ENCODE measurements at regions not wholly inside any gene's neighbourhood (a gene's known extent, or its start where the extent isn't known, plus 50 kb on each side); places are given as distances from the start of the nearest gene placed in this dataset.
A peak's percentile ranks its signal among the peaks of the same experiment; 100 is the strongest.

DNA sequence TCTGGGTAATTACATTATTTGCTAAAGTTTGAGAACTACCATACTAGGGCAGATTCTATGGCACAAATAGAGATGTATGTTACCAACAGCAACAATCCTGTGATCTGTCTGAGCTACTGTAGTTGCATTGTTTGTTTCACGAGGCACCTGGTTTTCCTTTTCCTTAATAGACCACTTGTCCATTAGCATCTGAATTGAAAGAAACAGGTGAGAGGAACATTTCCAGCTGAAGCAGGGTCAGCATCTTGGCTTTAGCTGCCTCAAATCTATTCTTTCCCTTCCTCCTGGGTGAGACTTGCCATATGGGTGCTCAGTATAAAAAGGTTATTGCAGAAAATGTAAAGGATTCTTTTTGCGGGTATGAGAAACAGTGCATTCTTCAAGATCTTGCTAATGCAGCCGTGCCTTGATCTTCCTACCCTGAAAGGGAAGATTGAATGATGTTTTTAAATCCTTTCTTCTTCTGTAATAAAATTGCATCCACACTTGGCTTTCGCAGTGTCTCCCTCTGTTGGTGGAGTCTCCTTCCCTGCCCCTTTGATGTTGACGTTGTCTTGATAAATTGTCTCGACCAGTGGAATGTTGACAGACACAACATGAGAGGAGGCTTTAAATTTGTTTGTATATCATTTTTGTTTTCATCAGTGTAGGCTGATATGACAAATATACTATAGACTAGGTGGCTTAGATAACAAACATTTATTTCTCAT lies 118.0 kb upstream of the BRINP1 start:
- Histone ChIP-seq H3K27ac (no peak overlapping the region), H3K36me3 (no peaks in the 10 kb centered on the region), H3K27me3 (no peaks in the 10 kb centered on the region), H3K9me3 (no peaks in the 10 kb centered on the region), H3K4me3 (no peak overlapping the region), H3K4me1 (no peaks in the 10 kb centered on the region)
- ATAC-seq (no peak), DNase-seq (no peak)
- 50% methylated on average over 6 of the region's 6 CpGs for WGBS (ENCODE audit: insufficient coverage, low coverage, low lambda C conversion rate, missing lambda C conversion rate)
- TF ChIP-seq POLR2A (IDR thresholded peaks at IDR 0.05) = no peak
- peak in 1 of 4 donors; percentile 7 for TF ChIP-seq CTCF (IDR thresholded peaks at IDR 0.05)
- intact Hi-C loops (cut with DNase I) = no loop called here

- no peaks in the 10 kb centered on the region for H3K4me1 ChIP-seq
- no peaks in the 10 kb centered on the region for H3K27me3 ChIP-seq
- TF ChIP-seq CTCF (IDR thresholded peaks at IDR 0.05) (no peak), POLR2A (IDR thresholded peaks at IDR 0.05) (no peak)
- DNase-seq = no peak
- H3K27ac ChIP-seq = no peak overlapping the region
- intact Hi-C loops (cut with DNase I) = no loop called here
- no peak for ATAC-seq
- H3K36me3 ChIP-seq = no peaks in the 10 kb centered on the region
- no peak overlapping the region for H3K4me3 ChIP-seq
- no peaks in the 10 kb centered on the region for H3K9me3 ChIP-seq
Measured at GRCh38 chr9:119483153-119483552, 113.9 kb upstream of the BRINP1 start.

- intact Hi-C loops (cut with DNase I) = no loop called here
- no peak overlapping the region for H3K4me3 ChIP-seq
- 67% methylated on average over 7 of the region's 7 CpGs for WGBS (ENCODE audit: insufficient coverage, low coverage, low lambda C conversion rate, missing lambda C conversion rate)
- H3K27me3 ChIP-seq = no peaks in the 10 kb centered on the region
- H3K9me3 ChIP-seq = no peaks in the 10 kb centered on the region
- H3K4me1 ChIP-seq = no peaks in the 10 kb centered on the region
- TF ChIP-seq POLR2A (IDR thresholded peaks at IDR 0.05) (no peak), CTCF (IDR thresholded peaks at IDR 0.05) (no peak)
- DNase-seq = no peak
- H3K36me3 ChIP-seq = no peaks in the 10 kb centered on the region
- no peak for ATAC-seq
- no peak overlapping the region for H3K27ac ChIP-seq
Measured at GRCh38 chr9:119477197-119477596, 108.0 kb upstream of the BRINP1 start.

GRCh38 chr9:119458068-119458467 lies 88.8 kb upstream of the BRINP1 start:
- Histone ChIP-seq H3K4me3 (no peak overlapping the region), H3K27ac (no peak overlapping the region), H3K9me3 (no peaks in the 10 kb centered on the region), H3K4me1 (no peaks in the 10 kb centered on the region), H3K27me3 (no peaks in the 10 kb centered on the region), H3K36me3 (no peaks in the 10 kb centered on the region)
- no peak for DNase-seq
- intact Hi-C loops (cut with DNase I) = no loop called here
- ATAC-seq = no peak
- TF ChIP-seq CTCF (IDR thresholded peaks at IDR 0.05) = peak in 2 of 4 donors; percentile 3 to 14
- no peak for TF ChIP-seq POLR2A (IDR thresholded peaks at IDR 0.05)
- WGBS (ENCODE audit: insufficient coverage, low coverage, low lambda C conversion rate, missing lambda C conversion rate) = 33% methylated on average over 3 of the region's 3 CpGs

GRCh38 chr9:119453980-119454379 lies 84.7 kb upstream of the BRINP1 start:
- H3K4me3 ChIP-seq = no peak overlapping the region
- intact Hi-C loops (cut with DNase I) = no loop called here
- no peaks in the 10 kb centered on the region for H3K9me3 ChIP-seq
- H3K4me1 ChIP-seq = peaks cover 0 to 6% (median 0%) of the 10 kb centered on the region in 4 donors
- H3K27me3 ChIP-seq = no peaks in the 10 kb centered on the region
- DNase-seq = no peak
- WGBS (ENCODE audit: insufficient coverage, low coverage, low lambda C conversion rate, missing lambda C conversion rate) = 86% methylated on average over 1 of the region's 1 CpG
- no peak for ATAC-seq
- H3K36me3 ChIP-seq = no peaks in the 10 kb centered on the region
- no peak overlapping the region for H3K27ac ChIP-seq
- TF ChIP-seq POLR2A (IDR thresholded peaks at IDR 0.05) (no peak), CTCF (IDR thresholded peaks at IDR 0.05) (no peak)
